HCT116 (cell line): ENCODE measurements at regions not wholly inside any gene's neighbourhood (a gene's known extent, or its start where the extent isn't known, plus 50 kb on each side); places are given as distances from the start of the nearest gene placed in this dataset.

Experiments
- ATAC-seq: fragments of 200-7000 bp; cut with Tn5 transposase; 2 replicates; pipeline ENCODE4 v1.9.1; 2020; ENCODE audit warnings: mild to moderate bottlenecking, moderate library complexity
- BruUV-seq: library from RNA; stranded (reverse); fragments of 400-500 nt; replicated peaks from 2 replicates; lab custom pipeline; 2021; lab: Mats Ljungman, UMichigan
- CTCF ChIA-PET: fragments of 300-600 bp; sonication (Branson Sonifier 250); formaldehyde crosslinking; loops from one replicate; lab custom pipeline; 2021; ENCODE audit warnings: antibody characterized with exemption; lab: Charles Lee
- POLR2A ChIA-PET: fragments of 300-600, 350-600 bp; sonication (Branson Sonifier 250); formaldehyde crosslinking; loops from one replicate; lab custom pipeline; 2021; ENCODE audit warnings: antibody characterized with exemption; lab: Charles Lee
- RAD21 ChIA-PET, 2 experiments: fragments of 300-600 bp; sonication (Branson Sonifier 250); formaldehyde crosslinking; loops; one replicate each; lab custom pipeline; 2023; ENCODE audit warnings: low total read pairs in 2 of 2; ENCODE audit not compliant: uncharacterized antibody in 2 of 2, unreplicated experiment in 2 of 2, low non-redundant PET in 1 of 2; lab: Charles Lee
- DNase-seq: peaks from one replicate; pipeline ENCODE4 v3.0.0-alpha.2; 2010; ENCODE audit warnings: low read depth, low spot score
- H2AFZ ChIP-seq: fragments of 200-600 bp; shearing (Covaris generic), sonication (generic); 2 replicates; pipeline ENCODE4 v1.6.1; 2017; ENCODE audit warnings: low read depth, mixed run types, mixed read lengths, antibody characterized with exemption, low read length; ENCODE audit not compliant: poor library complexity, severe bottlenecking
- H3K27ac ChIP-seq: 2 replicates; pipeline ENCODE4 v1.5.1; 2012; ENCODE audit warnings: low read depth, low read length
- H3K27me3 ChIP-seq: fragments of 200-600 bp; sonication (generic); 2 replicates; pipeline ENCODE4 v1.6.1; 2016; ENCODE audit warnings: mixed run types, low read length, mixed read lengths; ENCODE audit not compliant: insufficient read depth
- H3K36me3 ChIP-seq, 2 experiments: fragments of 200-500 bp in 1 of 2; fragments of 200-600 bp in 1 of 2; sonication (Bioruptor generic) in 1 of 2; sonication (generic) in 1 of 2; 2 replicates each; pipeline versions ENCODE4 v1.5.1 to v1.6.1; 2014 to 2016; ENCODE audit warnings: low read length in 2 of 2, inconsistent platforms in 1 of 2, mixed read lengths in 1 of 2, mixed run types in 1 of 2; ENCODE audit not compliant: insufficient read depth in 2 of 2, control insufficient read depth in 1 of 2
- H3K4me1 ChIP-seq, 2 experiments: fragments of 200-600 bp in 1 of 2; sonication (generic) in 1 of 2; 2 replicates each; pipeline versions ENCODE4 v1.5.1 to v1.6.1; 2012 to 2017; ENCODE audit warnings: low read length in 2 of 2, inconsistent platforms in 1 of 2, mild to moderate bottlenecking in 1 of 2, mixed read lengths in 1 of 2, mixed run types in 1 of 2, moderate library complexity in 1 of 2; ENCODE audit not compliant: insufficient read depth in 2 of 2, control insufficient read depth in 1 of 2
- H3K4me2 ChIP-seq: fragments of 200-600 bp; sonication (generic); 2 replicates; pipeline ENCODE4 v1.6.1; 2017; ENCODE audit warnings: mixed run types, low read length, mixed read lengths
- H3K4me3 ChIP-seq, 2 experiments: fragments of 200-600 bp in 1 of 2; sonication (generic) in 1 of 2; replicated peaks in 1 of 2; 2 replicates each; pipeline ENCODE4 v1.5.1; 2011 to 2016; ENCODE audit warnings: low read length in 2 of 2, control low read depth in 1 of 2, low read depth in 1 of 2, mild to moderate bottlenecking in 1 of 2, mixed read lengths in 1 of 2, mixed run types in 1 of 2
- H3K79me2 ChIP-seq: fragments of 200-600 bp; sonication (generic); 2 replicates; pipeline ENCODE4 v1.6.1; 2017; ENCODE audit warnings: mild to moderate bottlenecking, mixed run types, low read length, moderate library complexity, mixed read lengths; ENCODE audit not compliant: insufficient read depth
- H3K9ac ChIP-seq: fragments of 200-600 bp; sonication (generic); 2 replicates; pipeline ENCODE4 v1.6.1; 2016; ENCODE audit warnings: low read length, mixed read lengths
- H3K9me2 ChIP-seq: fragments of 200-600 bp; sonication (generic), shearing (Covaris generic); 2 replicates; pipeline ENCODE4 v1.6.1; 2017; ENCODE audit warnings: mixed run types, mild to moderate bottlenecking, moderate library complexity; ENCODE audit not compliant: insufficient read depth
- H3K9me3 ChIP-seq, 2 experiments: fragments of 200-500 bp in 1 of 2; fragments of 200-600 bp in 1 of 2; sonication (Bioruptor generic) in 1 of 2; sonication (generic) in 1 of 2; 2 replicates each; pipeline ENCODE4 v1.6.1; 2014 to 2017; ENCODE audit warnings: low read length in 2 of 2, mixed read lengths in 2 of 2, inconsistent platforms in 1 of 2, low read depth in 1 of 2, mild to moderate bottlenecking in 1 of 2, mixed run types in 1 of 2, moderate library complexity in 1 of 2; ENCODE audit not compliant: control insufficient read depth in 1 of 2, insufficient read depth in 1 of 2
- H4K20me1 ChIP-seq: fragments of 200-600 bp; sonication (generic), shearing (Covaris generic); 2 replicates; pipeline ENCODE4 v1.6.1; 2017; ENCODE audit warnings: mixed run types, mild to moderate bottlenecking, moderate library complexity; ENCODE audit not compliant: insufficient read depth
- CBX3 ChIP-seq: IDR thresholded peaks from 2 replicates; pipeline ENCODE4 v1.6.1; 2012; ENCODE audit warnings: low read depth
- CEBPB ChIP-seq: IDR thresholded peaks from 2 replicates; pipeline ENCODE4 v1.6.1; 2012; ENCODE audit warnings: low read depth
- EGR1 ChIP-seq: IDR thresholded peaks from 2 replicates; pipeline ENCODE4 v1.6.1; 2012; ENCODE audit warnings: low read depth
- FOSL1 ChIP-seq: IDR thresholded peaks from 2 replicates; pipeline ENCODE4 v1.6.1; 2012; ENCODE audit warnings: low read depth
- REST ChIP-seq: IDR thresholded peaks from 2 replicates; pipeline ENCODE4 v1.6.1; 2012; ENCODE audit warnings: low read depth
- TCF7L2 ChIP-seq: IDR thresholded peaks from 2 replicates; pipeline ENCODE4 v1.7.0; 2011; ENCODE audit warnings: borderline replicate concordance, inconsistent platforms; ENCODE audit not compliant: insufficient read depth, insufficient read length; ENCODE audit errors: extremely low read depth
- YY1 ChIP-seq: IDR thresholded peaks from 2 replicates; pipeline ENCODE4 v1.6.1; 2011; ENCODE audit warnings: low read length, low read depth, moderate library complexity, mild to moderate bottlenecking; ENCODE audit not compliant: insufficient replicate concordance; ENCODE audit errors: extremely low read depth
- ZFX ChIP-seq: fragments of 450-650 bp; IDR thresholded peaks from 2 replicates; pipeline ENCODE4 v1.6.1; 2017
- intact Hi-C: fragments of 100-400 bp; cut with micrococcal nuclease; formaldehyde crosslinking; loops from 2 replicates; pipeline ENCODE4 v1.10.0; 2022
- TF ChIP-seq, protein P1 (sequence below): IDR thresholded peaks from 2 replicates; pipeline ENCODE4 v1.6.1; 2011; ENCODE audit warnings: mild to moderate bottlenecking, low read length, moderate library complexity; ENCODE audit not compliant: insufficient replicate concordance; ENCODE audit errors: extremely low read depth
- TF ChIP-seq, protein P2 (sequence below), 3 experiments: fragments of 200-600 bp in 1 of 3; sonication (generic) in 1 of 3; IDR thresholded peaks in 2 of 3; conservative IDR thresholded peaks in 1 of 3; 2 replicates each; pipeline ENCODE4 v1.5.1; 2012 to 2017; ENCODE audit warnings: low read depth in 2 of 3, low read length in 2 of 3, antibody characterized with exemption in 1 of 3, borderline replicate concordance in 1 of 3, control low read depth in 1 of 3, mild to moderate bottlenecking in 1 of 3, mixed read lengths in 1 of 3, mixed run types in 1 of 3, moderate library complexity in 1 of 3; ENCODE audit not compliant: insufficient read depth in 1 of 3

DNA sequence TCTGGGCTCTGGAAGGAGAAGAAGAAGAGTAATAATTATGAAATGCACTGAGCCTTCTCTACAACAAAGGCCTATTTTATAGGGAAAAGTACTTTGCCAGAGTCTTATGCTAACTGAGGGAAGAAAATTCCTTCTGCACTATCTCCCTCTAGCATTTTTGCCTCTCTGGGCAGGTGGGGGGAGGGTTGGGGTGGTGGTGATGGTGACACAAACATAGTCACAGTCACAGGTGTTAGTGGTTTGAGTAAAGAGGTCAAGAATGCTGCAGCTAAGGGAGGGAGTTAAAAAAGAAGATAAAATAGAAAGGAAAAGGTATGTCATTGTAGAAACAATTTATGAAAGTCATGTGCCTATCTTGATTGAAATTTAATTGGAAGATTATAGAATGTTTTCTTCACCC is 140.8 kb upstream of the COL3A1 start:
- Histone ChIP-seq H3K9me3 (peaks cover 0 to 5% of the 10 kb centered on the region in 2 experiments; a peak in 1 of 4 replicates), H3K9ac (no peak overlapping the region), H3K36me3 (no peaks in the 10 kb centered on the region), H3K4me2 (no peak overlapping the region), H3K9me2 (no peaks in the 10 kb centered on the region), H4K20me1 (no peaks in the 10 kb centered on the region), H3K27ac (no peak overlapping the region), H3K4me1 (no peaks in the 10 kb centered on the region), H3K79me2 (no peaks in the 10 kb centered on the region), H3K27me3 (no peaks in the 10 kb centered on the region), H2AFZ (no peak overlapping the region)
- BruUV-seq = no TSS peak
- no peak for ATAC-seq
- no peak for DNase-seq
- POLR2A ChIA-PET = no interaction called here
- intact Hi-C loops = no loop called here
- RAD21 ChIA-PET = no interaction called here
- TF ChIP-seq ZFX (no peak), EGR1 (no peak), TCF7L2 (no peak), CEBPB (no peak), CBX3 (no peak), REST (no peak), FOSL1 (no peak), YY1 (no peak)
- TF ChIP-seq, protein P1, sequence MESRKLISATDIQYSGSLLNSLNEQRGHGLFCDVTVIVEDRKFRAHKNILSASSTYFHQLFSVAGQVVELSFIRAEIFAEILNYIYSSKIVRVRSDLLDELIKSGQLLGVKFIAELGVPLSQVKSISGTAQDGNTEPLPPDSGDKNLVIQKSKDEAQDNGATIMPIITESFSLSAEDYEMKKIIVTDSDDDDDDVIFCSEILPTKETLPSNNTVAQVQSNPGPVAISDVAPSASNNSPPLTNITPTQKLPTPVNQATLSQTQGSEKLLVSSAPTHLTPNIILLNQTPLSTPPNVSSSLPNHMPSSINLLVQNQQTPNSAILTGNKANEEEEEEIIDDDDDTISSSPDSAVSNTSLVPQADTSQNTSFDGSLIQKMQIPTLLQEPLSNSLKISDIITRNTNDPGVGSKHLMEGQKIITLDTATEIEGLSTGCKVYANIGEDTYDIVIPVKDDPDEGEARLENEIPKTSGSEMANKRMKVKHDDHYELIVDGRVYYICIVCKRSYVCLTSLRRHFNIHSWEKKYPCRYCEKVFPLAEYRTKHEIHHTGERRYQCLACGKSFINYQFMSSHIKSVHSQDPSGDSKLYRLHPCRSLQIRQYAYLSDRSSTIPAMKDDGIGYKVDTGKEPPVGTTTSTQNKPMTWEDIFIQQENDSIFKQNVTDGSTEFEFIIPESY = no peak
- TF ChIP-seq, protein P2, sequence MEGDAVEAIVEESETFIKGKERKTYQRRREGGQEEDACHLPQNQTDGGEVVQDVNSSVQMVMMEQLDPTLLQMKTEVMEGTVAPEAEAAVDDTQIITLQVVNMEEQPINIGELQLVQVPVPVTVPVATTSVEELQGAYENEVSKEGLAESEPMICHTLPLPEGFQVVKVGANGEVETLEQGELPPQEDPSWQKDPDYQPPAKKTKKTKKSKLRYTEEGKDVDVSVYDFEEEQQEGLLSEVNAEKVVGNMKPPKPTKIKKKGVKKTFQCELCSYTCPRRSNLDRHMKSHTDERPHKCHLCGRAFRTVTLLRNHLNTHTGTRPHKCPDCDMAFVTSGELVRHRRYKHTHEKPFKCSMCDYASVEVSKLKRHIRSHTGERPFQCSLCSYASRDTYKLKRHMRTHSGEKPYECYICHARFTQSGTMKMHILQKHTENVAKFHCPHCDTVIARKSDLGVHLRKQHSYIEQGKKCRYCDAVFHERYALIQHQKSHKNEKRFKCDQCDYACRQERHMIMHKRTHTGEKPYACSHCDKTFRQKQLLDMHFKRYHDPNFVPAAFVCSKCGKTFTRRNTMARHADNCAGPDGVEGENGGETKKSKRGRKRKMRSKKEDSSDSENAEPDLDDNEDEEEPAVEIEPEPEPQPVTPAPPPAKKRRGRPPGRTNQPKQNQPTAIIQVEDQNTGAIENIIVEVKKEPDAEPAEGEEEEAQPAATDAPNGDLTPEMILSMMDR (IDR thresholded peaks at IDR 0.05 in 2 of 3, conservative IDR thresholded peaks at IDR 0.05 in 1 of 3; ENCODE audit: borderline replicate concordance in 1 of 3, insufficient read depth in 1 of 3, low read depth in 2 of 3, low read length in 2 of 3) = no peak
- TF ChIP-seq, all 23 proteins: peak for 0
- no peak overlapping the region for H3K4me3 ChIP-seq
- CTCF ChIA-PET = no interaction called here
